Activated CD4-positive, alpha-beta T cell treated with anti-CD3 and anti-CD28 coated beads for 36 hours (primary cell): ENCODE measurements at regions not wholly inside any gene's neighbourhood (a gene's known extent, or its start where the extent isn't known, plus 50 kb on each side); places are given as distances from the start of the nearest gene placed in this dataset.

Experiments used
- ATAC-seq: fragments of 200-7000 bp; cut with Tn5 transposase; one replicate; pipeline ENCODE4 v1.10.0; 2021; ENCODE audit warnings: mild to moderate bottlenecking, moderate library complexity
- CTCF ChIA-PET: fragments of 350-600 bp; sonication (Branson Sonifier 250); formaldehyde crosslinking; loops from one replicate; lab custom pipeline; 2021; ENCODE audit warnings: antibody characterized with exemption; lab: Charles Lee
- POLR2A ChIA-PET: fragments of 350-600 bp; sonication (Branson Sonifier 250); formaldehyde crosslinking; loops from one replicate; lab custom pipeline; 2021; ENCODE audit warnings: antibody characterized with exemption, inconsistent platforms; lab: Charles Lee
- DNase-seq: peaks from one replicate; pipeline ENCODE4 v3.0.0-alpha.2; 2020
- H3K27ac Mint-ChIP-seq: one replicate; pipeline ENCODE4 v1.8.0; 2021; ENCODE audit warnings: mixed read lengths
- H3K27me3 Mint-ChIP-seq: one replicate; pipeline ENCODE4 v1.8.0; 2021; ENCODE audit warnings: mixed read lengths
- H3K36me3 Mint-ChIP-seq: one replicate; pipeline ENCODE4 v1.8.0; 2021; ENCODE audit warnings: low read depth, mixed read lengths
- H3K4me1 Mint-ChIP-seq: one replicate; pipeline ENCODE4 v1.8.0; 2021; ENCODE audit warnings: mixed read lengths
- H3K4me3 Mint-ChIP-seq: one replicate; pipeline ENCODE4 v1.8.0; 2021; ENCODE audit warnings: mild to moderate bottlenecking, moderate library complexity, mixed read lengths
- H3K9me3 Mint-ChIP-seq: one replicate; pipeline ENCODE4 v1.8.0; 2021; ENCODE audit warnings: low read depth, mixed read lengths
- intact Hi-C, 2 experiments: fragments of 100-400 bp; cut with DNase I in 1 of 2; cut with micrococcal nuclease in 1 of 2; formaldehyde crosslinking; loops; one replicate each; pipeline versions ENCODE4 v1.14.2 to v1.15.1; 2022 to 2024; cut with DNase I, micrococcal nuclease

- POLR2A ChIA-PET, result no interaction called here
- ATAC-seq, result no peak
- H3K9me3 Mint-ChIP-seq, result peaks cover 5% of the 10 kb centered on the region
- H3K4me3 Mint-ChIP-seq, result no peak overlapping the region
- H3K4me1 Mint-ChIP-seq, result no peaks in the 10 kb centered on the region
- CTCF ChIA-PET, result no interaction called here
- no peak for DNase-seq
- H3K27ac Mint-ChIP-seq, result no peak overlapping the region
- intact Hi-C loops, result no loop called here
- H3K36me3 Mint-ChIP-seq, result no peaks in the 10 kb centered on the region
- H3K27me3 Mint-ChIP-seq, result peaks cover 6% of the 10 kb centered on the region
Observed at GRCh38 chr9:135230386-135230765, 142.9 kb downstream of the OLFM1 start.

DNA sequence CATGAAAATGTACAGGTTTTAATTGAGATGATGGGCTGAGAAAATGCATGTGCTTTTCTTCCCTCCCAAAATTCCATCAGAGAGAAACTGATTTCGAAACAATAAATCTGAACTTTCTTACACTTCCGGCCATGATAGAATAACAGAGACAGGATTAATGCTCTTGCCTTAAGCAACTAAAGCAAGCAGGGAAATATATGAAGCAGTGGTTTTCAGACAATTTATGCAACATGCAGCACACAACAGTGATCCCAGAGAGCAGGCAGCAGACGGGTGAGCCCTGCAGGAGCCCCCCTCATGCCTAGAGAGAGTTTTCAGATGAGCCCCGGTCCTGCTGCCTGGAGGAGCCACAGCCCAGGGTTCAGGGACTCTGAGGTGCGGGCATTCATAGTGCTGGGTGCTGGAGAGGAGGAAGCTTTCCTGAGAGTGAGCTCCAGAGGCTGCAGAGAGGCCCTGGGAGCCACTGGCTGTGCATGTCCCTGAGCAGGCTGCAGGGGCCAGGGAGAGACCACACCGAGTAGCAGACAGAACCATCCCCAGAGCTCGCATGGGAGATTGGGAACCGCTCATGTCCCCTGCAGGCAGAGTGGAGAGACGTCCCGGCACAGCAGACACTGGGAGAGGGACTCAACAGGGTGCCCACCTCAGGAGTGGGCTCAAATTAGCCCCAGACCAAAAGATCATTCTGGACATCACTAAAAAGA lies 143.5 kb downstream of the OLFM1 start:
- H3K9me3 Mint-ChIP-seq, result peaks cover 5% of the 10 kb centered on the region
- intact Hi-C loops, result no loop called here
- no peaks in the 10 kb centered on the region for H3K4me1 Mint-ChIP-seq
- CTCF ChIA-PET, result no interaction called here
- H3K27me3 Mint-ChIP-seq, result peaks cover 6% of the 10 kb centered on the region
- ATAC-seq (no peak), DNase-seq (no peak)
- no peak overlapping the region for H3K27ac Mint-ChIP-seq
- POLR2A ChIA-PET, result no interaction called here
- H3K4me3 Mint-ChIP-seq, result no peak overlapping the region
- H3K36me3 Mint-ChIP-seq, result no peaks in the 10 kb centered on the region

GRCh38 chr9:135239100-135239768 lies 151.8 kb downstream of the OLFM1 start:
- intact Hi-C loops, result no loop called here
- Mint-ChIP-seq H3K27ac (no peak overlapping the region), H3K4me1 (no peaks in the 10 kb centered on the region), H3K36me3 (no peaks in the 10 kb centered on the region), H3K9me3 (peaks cover 3% of the 10 kb centered on the region), H3K4me3 (no peak overlapping the region), H3K27me3 (peaks cover 6% of the 10 kb centered on the region)
- ATAC-seq (no peak), DNase-seq (no peak)
- POLR2A ChIA-PET, result no interaction called here
- CTCF ChIA-PET, result no interaction called here

DNA sequence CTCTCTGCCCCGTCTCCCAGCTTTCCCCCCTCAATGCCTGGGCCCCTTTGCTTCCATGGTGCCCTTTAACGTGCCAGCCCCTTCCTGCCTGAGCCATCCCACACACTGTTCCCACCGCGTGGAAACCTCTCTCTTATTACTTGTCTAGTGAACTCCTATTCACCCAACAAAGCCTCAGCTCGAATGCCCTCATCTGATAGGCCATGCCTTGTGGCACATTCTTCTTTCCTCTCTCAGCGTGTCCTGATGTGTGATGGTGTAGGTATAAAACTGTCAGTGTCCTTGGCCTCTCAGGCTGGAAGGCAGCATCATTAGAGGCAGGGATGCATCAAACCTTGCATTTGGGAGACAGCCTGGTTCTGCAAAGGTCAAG lies 152.3 kb downstream of the OLFM1 start:
- Mint-ChIP-seq H3K36me3 (no peaks in the 10 kb centered on the region), H3K4me3 (no peak overlapping the region), H3K9me3 (peaks cover under 1% of the 10 kb centered on the region), H3K4me1 (no peaks in the 10 kb centered on the region), H3K27me3 (peaks cover 5% of the 10 kb centered on the region), H3K27ac (no peak overlapping the region)
- CTCF ChIA-PET, result no interaction called here
- POLR2A ChIA-PET, result no interaction called here
- ATAC-seq (no peak), DNase-seq (no peak)
- intact Hi-C loops, result no loop called here

DNA sequence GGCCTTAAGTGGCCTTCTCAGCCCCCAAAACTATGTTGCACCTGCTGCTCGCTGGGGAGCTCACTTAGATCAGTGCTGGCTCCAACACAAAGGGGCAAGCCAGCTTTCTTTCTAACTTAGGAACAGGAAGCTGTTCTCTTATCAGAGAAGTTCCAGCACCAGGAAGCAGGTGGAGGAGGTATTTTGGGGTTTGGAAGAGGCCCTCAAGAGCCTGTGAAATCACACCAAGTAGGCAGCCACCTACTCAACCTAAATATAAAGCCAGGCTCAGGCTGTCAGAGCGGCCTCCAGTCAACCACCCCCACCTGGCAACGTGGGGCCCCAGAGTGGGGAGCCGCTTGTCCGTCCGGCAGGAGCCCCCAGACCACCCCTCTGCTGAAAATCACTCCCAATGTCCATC lies 152.8 kb downstream of the OLFM1 start:
- Mint-ChIP-seq H3K27me3 (peaks cover 6% of the 10 kb centered on the region), H3K4me3 (no peak overlapping the region), H3K36me3 (no peaks in the 10 kb centered on the region), H3K27ac (no peak overlapping the region), H3K9me3 (no peaks in the 10 kb centered on the region), H3K4me1 (no peaks in the 10 kb centered on the region)
- intact Hi-C loops, result no loop called here
- CTCF ChIA-PET, result interaction anchor here (0.6 kb wide), 2 partner anchors 35 to 273 kb away, joined by 3 to 4 read pairs; no protein-coding TSS in a partner anchor
- POLR2A ChIA-PET, result no interaction called here
- ATAC-seq, result no peak
- DNase-seq, result no peak

- H3K27me3 Mint-ChIP-seq, result peaks cover 6% of the 10 kb centered on the region
Observed at GRCh38 chr9:135240871-135241311, 153.4 kb downstream of the OLFM1 start.

DNA sequence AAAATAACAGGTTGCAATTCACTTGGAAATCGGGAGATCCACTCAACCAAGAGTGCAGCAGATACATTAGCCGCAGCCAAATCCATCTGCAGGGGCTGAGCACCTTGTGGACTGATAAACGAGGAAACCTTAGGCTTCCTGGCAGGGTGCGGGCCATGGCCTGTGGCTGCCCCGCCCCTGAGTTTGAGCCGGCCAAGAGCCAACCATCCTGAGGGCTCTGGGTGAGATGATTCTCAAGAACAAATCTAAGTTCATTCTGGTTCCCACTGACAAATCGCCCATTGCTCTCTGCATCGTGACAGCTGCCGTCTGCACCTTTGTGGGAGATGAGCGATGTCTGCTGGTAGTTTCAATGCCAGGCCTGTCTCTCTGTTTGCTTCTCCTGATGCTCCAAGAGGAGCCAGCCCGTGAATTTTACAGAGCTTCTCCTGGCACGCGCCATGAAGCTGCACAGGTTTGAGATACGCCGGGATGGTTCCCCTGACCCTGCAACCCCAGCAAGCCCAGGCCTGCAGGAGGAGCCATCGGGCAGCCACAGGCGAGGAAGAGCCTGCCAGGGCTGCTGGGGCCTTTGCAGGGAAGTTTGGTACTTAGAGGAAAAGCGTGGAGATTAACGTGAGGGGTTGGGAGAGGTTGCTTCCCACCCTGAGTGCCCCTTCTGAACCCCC lies 154.0 kb downstream of the OLFM1 start:
- ChIA-PET POLR2A (no interaction called here), CTCF (no interaction called here)
- no peak overlapping the region for H3K4me3 Mint-ChIP-seq
- DNase-seq, result no peak
- peaks cover 10% of the 10 kb centered on the region for H3K27me3 Mint-ChIP-seq
- no peaks in the 10 kb centered on the region for H3K36me3 Mint-ChIP-seq
- no peaks in the 10 kb centered on the region for H3K9me3 Mint-ChIP-seq
- no peak for ATAC-seq
- no peak overlapping the region for H3K27ac Mint-ChIP-seq
- intact Hi-C loops, result no loop called here
- H3K4me1 Mint-ChIP-seq, result no peaks in the 10 kb centered on the region

More at GRCh38 chr9:135240871-135241311, 153.4 kb downstream of the OLFM1 start:
- Mint-ChIP-seq H3K9me3 (no peaks in the 10 kb centered on the region), H3K36me3 (no peaks in the 10 kb centered on the region), H3K27ac (no peak overlapping the region), H3K4me3 (no peak overlapping the region), H3K4me1 (no peaks in the 10 kb centered on the region)
- ChIA-PET POLR2A (no interaction called here), CTCF (interaction anchor here (0.6 kb wide), 1 partner anchor 34 kb away, joined by 4 read pairs; no protein-coding TSS in a partner anchor)
- intact Hi-C loops, result no loop called here
- no peak for DNase-seq
- no peak for ATAC-seq

DNA sequence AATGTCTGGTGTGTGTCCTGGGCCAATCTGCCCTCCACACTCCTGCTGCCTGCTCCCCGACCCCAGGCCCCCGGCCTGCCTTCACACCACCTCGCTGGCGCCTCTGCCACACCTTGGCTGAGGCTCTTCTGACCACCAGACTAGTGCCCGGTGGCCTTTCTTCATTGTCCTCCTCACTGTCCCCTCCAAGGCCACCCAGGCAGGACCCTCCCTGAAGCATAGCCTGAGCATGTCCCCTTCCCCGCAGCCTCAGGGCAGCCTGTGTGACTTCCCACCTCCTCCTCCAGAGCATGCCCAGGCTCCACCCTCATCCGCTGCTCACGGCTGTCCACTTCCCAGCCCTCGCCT lies 154.6 kb downstream of the OLFM1 start:
- Mint-ChIP-seq H3K4me1 (no peaks in the 10 kb centered on the region), H3K36me3 (no peaks in the 10 kb centered on the region), H3K27ac (no peak overlapping the region), H3K27me3 (peaks cover 10% of the 10 kb centered on the region), H3K9me3 (no peaks in the 10 kb centered on the region), H3K4me3 (no peak overlapping the region)
- ATAC-seq (no peak), DNase-seq (no peak)
- intact Hi-C loops, result no loop called here
- POLR2A ChIA-PET, result no interaction called here
- CTCF ChIA-PET, result no interaction called here

GRCh38 chr9:135242406-135242805 lies 154.9 kb downstream of the OLFM1 start:
- DNase-seq (no peak), ATAC-seq (no peak)
- intact Hi-C loops, result no loop called here
- no peak overlapping the region for H3K4me3 Mint-ChIP-seq
- no peak overlapping the region for H3K27ac Mint-ChIP-seq
- no peaks in the 10 kb centered on the region for H3K9me3 Mint-ChIP-seq
- H3K36me3 Mint-ChIP-seq, result no peaks in the 10 kb centered on the region
- ChIA-PET CTCF (no interaction called here), POLR2A (no interaction called here)
- no peaks in the 10 kb centered on the region for H3K4me1 Mint-ChIP-seq
- peaks cover 10% of the 10 kb centered on the region for H3K27me3 Mint-ChIP-seq

- intact Hi-C loops, result no loop called here
- Mint-ChIP-seq H3K36me3 (no peaks in the 10 kb centered on the region), H3K9me3 (no peaks in the 10 kb centered on the region), H3K27me3 (peaks cover 10% of the 10 kb centered on the region), H3K4me1 (no peaks in the 10 kb centered on the region), H3K4me3 (no peak overlapping the region), H3K27ac (no peak overlapping the region)
- ChIA-PET POLR2A (no interaction called here), CTCF (no interaction called here)
- ATAC-seq (no peak), DNase-seq (no peak)
Observed at GRCh38 chr9:135243201-135244190, 156.0 kb downstream of the OLFM1 start.
